ENCODE measurements at regions not wholly inside any gene's neighbourhood (a gene's known extent, or its start where the extent isn't known, plus 50 kb on each side); places are given as distances from the start of the nearest gene placed in this dataset.

- TF ChIP-seq CTCF (conservative IDR thresholded peaks at IDR 0.05; ENCODE audit: low read depth, low read length) = no peak
- no peak overlapping the region for H3K4me3 ChIP-seq (ENCODE audit: low read length)
- DNase-seq (ENCODE audit: low read depth) = no peak
These were observed 376.6 kb upstream of the TUSC1 start for GRCh38 chr9:26054600-26055520.

GRCh38 chr9:26053954-26054353, 375.7 kb upstream of the TUSC1 start:
- no peak overlapping the region for H3K4me3 ChIP-seq (ENCODE audit: low read length)
- TF ChIP-seq CTCF (conservative IDR thresholded peaks at IDR 0.05; ENCODE audit: low read depth, low read length) = no peak
- no peak for DNase-seq (ENCODE audit: low read depth)

GRCh38 chr9:26043431-26043830, 365.2 kb upstream of the TUSC1 start:
- DNase-seq (ENCODE audit: low read depth) = no peak
- H3K4me3 ChIP-seq (ENCODE audit: low read length) = no peak overlapping the region
- TF ChIP-seq CTCF (conservative IDR thresholded peaks at IDR 0.05; ENCODE audit: low read depth, low read length) = no peak

- no peak for TF ChIP-seq CTCF (conservative IDR thresholded peaks at IDR 0.05; ENCODE audit: low read depth, low read length)
These were observed 356.5 kb upstream of the TUSC1 start for GRCh38 chr9:26034786-26035185.

GRCh38 chr9:26033336-26033735, 355.1 kb upstream of the TUSC1 start:
- no peak for TF ChIP-seq CTCF (conservative IDR thresholded peaks at IDR 0.05; ENCODE audit: low read depth, low read length)
- H3K4me3 ChIP-seq (ENCODE audit: low read length) = no peak overlapping the region
- DNase-seq (ENCODE audit: low read depth) = no peak

More at GRCh38 chr9:26034786-26035185, 356.5 kb upstream of the TUSC1 start:
- DNase-seq (ENCODE audit: low read depth) = no peak
- H3K4me3 ChIP-seq (ENCODE audit: low read length) = no peak overlapping the region

- H3K4me3 ChIP-seq (ENCODE audit: low read length) = no peak overlapping the region
- DNase-seq (ENCODE audit: low read depth) = no peak
- no peak for TF ChIP-seq CTCF (conservative IDR thresholded peaks at IDR 0.05; ENCODE audit: low read depth, low read length)
These were observed 348.3 kb upstream of the TUSC1 start for GRCh38 chr9:26026423-26027100.

Data from retinal pigment epithelial cell (primary cell).